Ishikawa (cell line): ENCODE measurements at regions not wholly inside any gene's neighbourhood (a gene's known extent, or its start where the extent isn't known, plus 50 kb on each side); places are given as distances from the start of the nearest gene placed in this dataset.

Experiments used
- CEBPB ChIP-seq: IDR thresholded peaks from 2 replicates; pipeline ENCODE4 v1.6.1; 2012
- CREB1 ChIP-seq: IDR thresholded peaks from 2 replicates; pipeline ENCODE4 v1.6.1; 2012; ENCODE audit warnings: low read depth
- EP300 ChIP-seq: IDR thresholded peaks from 2 replicates; pipeline ENCODE4 v1.6.1; 2012; ENCODE audit warnings: borderline replicate concordance
- FOXM1 ChIP-seq: IDR thresholded peaks from 2 replicates; pipeline ENCODE4 v1.6.1; 2012; ENCODE audit warnings: low read depth, borderline replicate concordance
- MAX ChIP-seq: IDR thresholded peaks from 2 replicates; pipeline ENCODE4 v1.6.1; 2012
- RAD21 ChIP-seq: IDR thresholded peaks from 2 replicates; pipeline ENCODE4 v1.6.1; 2012; ENCODE audit warnings: low read depth
- REST ChIP-seq: IDR thresholded peaks from 2 replicates; pipeline ENCODE4 v1.6.1; 2012; ENCODE audit warnings: low read depth, mild to moderate bottlenecking
- TAF1 ChIP-seq: IDR thresholded peaks from 2 replicates; pipeline ENCODE4 v1.6.1; 2012; ENCODE audit warnings: low read depth, mild to moderate bottlenecking
- TCF12 ChIP-seq: IDR thresholded peaks from 2 replicates; pipeline ENCODE4 v1.6.1; 2012; ENCODE audit warnings: low read depth
- USF1 ChIP-seq: IDR thresholded peaks from 2 replicates; pipeline ENCODE4 v1.6.1; 2012
- YY1 ChIP-seq: IDR thresholded peaks from 2 replicates; pipeline ENCODE4 v1.6.1; 2012; ENCODE audit warnings: low read depth
- ZBTB7A ChIP-seq: IDR thresholded peaks from 2 replicates; pipeline ENCODE4 v1.6.1; 2012; ENCODE audit warnings: low read depth

GRCh38 chr2:16322308-16323125, 343.1 kb downstream of the CYRIA start:
- TF ChIP-seq MAX (no peak), YY1 (no peak), TAF1 (no peak), ZBTB7A (no peak), RAD21 (no peak), CREB1 (no peak), EP300 (no peak), REST (no peak), CEBPB (no peak), TCF12 (no peak), FOXM1 (no peak), USF1 (no peak)
